ENCODE measurements at regions not wholly inside any gene's neighbourhood (a gene's known extent, or its start where the extent isn't known, plus 50 kb on each side); places are given as distances from the start of the nearest gene placed in this dataset.

- no peak for DNase-seq
These were observed 654.5 kb upstream of the CELF2 start for GRCh38 chr10:10363217-10363616.

GRCh38 chr10:10364902-10365301 is 652.8 kb upstream of the CELF2 start:
- no peak for DNase-seq

- no peak for DNase-seq
These were observed 652.0 kb upstream of the CELF2 start for GRCh38 chr10:10365676-10366075.

GRCh38 chr10:10366836-10367235 is 650.8 kb upstream of the CELF2 start:
- DNase-seq = no peak

GRCh38 chr10:10367264-10367663 is 650.4 kb upstream of the CELF2 start:
- DNase-seq = no peak

- no peak for DNase-seq
These were observed 648.6 kb upstream of the CELF2 start for GRCh38 chr10:10368951-10369576.

- no peak for DNase-seq
These were observed 631.8 kb upstream of the CELF2 start for GRCh38 chr10:10385831-10386230.

GRCh38 chr10:10389182-10389581 is 628.5 kb upstream of the CELF2 start:
- no peak for DNase-seq

- DNase-seq = no peak
These were observed 625.2 kb upstream of the CELF2 start for GRCh38 chr10:10392511-10392910.

GRCh38 chr10:10394933-10395658 is 622.6 kb upstream of the CELF2 start:
- DNase-seq = no peak

GRCh38 chr10:10396601-10397000 is 621.1 kb upstream of the CELF2 start:
- no peak for DNase-seq

- no peak for DNase-seq
These were observed 619.8 kb upstream of the CELF2 start for GRCh38 chr10:10397906-10398305.

- DNase-seq = no peak
These were observed 613.9 kb upstream of the CELF2 start for GRCh38 chr10:10403762-10404161.

- DNase-seq = no peak
These were observed 600.0 kb upstream of the CELF2 start for GRCh38 chr10:10417671-10418070.

- no peak for DNase-seq
These were observed 599.3 kb upstream of the CELF2 start for GRCh38 chr10:10418387-10418786.

GRCh38 chr10:10421071-10421470 is 596.6 kb upstream of the CELF2 start:
- no peak for DNase-seq

- no peak for DNase-seq
These were observed 586.1 kb upstream of the CELF2 start for GRCh38 chr10:10431422-10432066.

GRCh38 chr10:10432296-10433035 is 585.2 kb upstream of the CELF2 start:
- DNase-seq = no peak

GRCh38 chr10:10434312-10434711 is 583.4 kb upstream of the CELF2 start:
- DNase-seq = no peak

- no peak for DNase-seq
These were observed 579.8 kb upstream of the CELF2 start for GRCh38 chr10:10437886-10438285.

- DNase-seq = no peak
These were observed 579.2 kb upstream of the CELF2 start for GRCh38 chr10:10438335-10439100.

- no peak for DNase-seq
These were observed 560.8 kb upstream of the CELF2 start for GRCh38 chr10:10456856-10457255.

- no peak for DNase-seq
These were observed 557.2 kb upstream of the CELF2 start for GRCh38 chr10:10460451-10460850.
